GM21381 (cell line): ENCODE measurements at regions not wholly inside any gene's neighbourhood (a gene's known extent, or its start where the extent isn't known, plus 50 kb on each side); places are given as distances from the start of the nearest gene placed in this dataset.
"Not testable (repeated sequence)": the region's sequence is repeated elsewhere in the genome, so short reads cannot be mapped to it uniquely, and the experiment has no call there.

Experiments used
- ATAC-seq: cut with Tn5 transposase; IDR thresholded peaks from one replicate; pipeline ENCODE4 v1.9.1; 2021; ENCODE audit warnings: mild to moderate bottlenecking, moderate library complexity; ENCODE audit not compliant: unreplicated experiment

DNA sequence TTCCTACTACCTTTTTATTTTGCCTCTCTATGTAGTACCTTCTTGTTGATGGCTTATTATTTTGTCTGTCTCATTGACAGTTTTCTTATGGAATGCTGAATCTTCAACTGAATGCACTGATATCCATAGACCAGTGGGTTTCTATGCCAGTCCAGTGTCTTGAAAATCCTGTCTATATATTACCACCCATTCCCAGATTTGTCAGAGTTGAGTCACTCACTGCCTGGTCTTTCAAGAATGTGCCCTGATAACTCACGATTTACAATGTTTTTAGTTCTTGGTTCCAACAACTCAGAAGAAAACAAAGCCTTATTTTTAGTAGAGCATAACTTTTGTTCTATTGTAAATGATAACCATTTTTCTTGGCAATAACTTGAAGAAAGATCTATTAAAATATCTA, 606.0 kb upstream of the PITX2 start:
- no peak for ATAC-seq

DNA sequence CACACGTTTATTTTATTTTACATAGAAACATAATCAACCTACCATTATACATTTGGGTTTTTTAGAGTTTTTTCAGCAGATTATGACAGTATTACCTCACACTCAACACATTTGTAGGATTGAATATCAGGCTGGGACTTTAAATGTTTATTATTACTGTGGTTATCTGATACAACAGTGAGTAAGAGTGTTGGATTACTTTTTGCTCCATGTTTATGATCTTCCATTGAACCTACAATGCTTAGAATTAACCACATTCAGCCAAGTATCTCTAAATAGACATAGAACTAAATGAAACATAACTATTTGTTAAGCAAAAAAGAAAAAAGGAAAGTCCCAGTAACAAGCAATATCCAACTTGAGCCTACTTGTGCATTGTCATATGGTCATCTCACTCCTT, 607.4 kb upstream of the PITX2 start:
- no peak for ATAC-seq

DNA sequence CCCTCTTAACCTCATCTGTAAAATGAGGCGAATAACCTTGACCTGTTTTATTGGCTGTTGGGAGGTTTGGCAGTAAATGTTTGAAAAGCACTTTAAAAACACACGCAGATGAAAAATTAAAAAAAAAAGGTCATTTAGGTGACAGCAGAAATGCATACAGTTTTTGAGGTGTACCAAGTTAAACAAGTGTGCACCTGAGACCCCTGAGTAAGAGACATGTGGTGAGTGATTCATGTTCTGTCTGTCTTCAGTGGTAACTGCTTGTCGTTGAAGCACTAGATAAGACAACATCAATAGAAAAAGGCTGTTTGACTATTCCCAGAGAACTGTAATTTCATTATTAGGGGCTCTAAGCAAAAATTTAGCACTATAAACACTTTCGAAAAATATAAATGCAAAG, 608.4 kb upstream of the PITX2 start:
- ATAC-seq = no peak

DNA sequence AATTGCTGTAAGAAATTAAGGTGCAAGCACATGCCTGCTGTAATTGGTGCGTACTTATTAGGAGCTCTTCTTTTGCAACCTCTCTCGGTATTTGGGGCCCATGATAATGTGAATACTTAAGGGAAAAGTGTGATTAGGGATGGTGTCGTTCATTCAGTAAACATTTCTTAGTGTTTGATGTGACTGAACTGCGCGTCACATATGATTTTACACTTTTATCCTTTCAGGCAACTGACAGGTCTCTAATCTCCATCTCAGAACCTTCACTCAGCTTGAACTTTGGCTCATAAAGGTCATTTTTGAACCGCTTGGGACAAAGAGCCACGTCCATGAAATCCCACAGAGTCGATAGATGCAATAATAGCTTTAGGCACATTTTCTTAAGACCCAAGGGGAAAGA, 612.1 kb upstream of the PITX2 start:
- no peak for ATAC-seq

DNA sequence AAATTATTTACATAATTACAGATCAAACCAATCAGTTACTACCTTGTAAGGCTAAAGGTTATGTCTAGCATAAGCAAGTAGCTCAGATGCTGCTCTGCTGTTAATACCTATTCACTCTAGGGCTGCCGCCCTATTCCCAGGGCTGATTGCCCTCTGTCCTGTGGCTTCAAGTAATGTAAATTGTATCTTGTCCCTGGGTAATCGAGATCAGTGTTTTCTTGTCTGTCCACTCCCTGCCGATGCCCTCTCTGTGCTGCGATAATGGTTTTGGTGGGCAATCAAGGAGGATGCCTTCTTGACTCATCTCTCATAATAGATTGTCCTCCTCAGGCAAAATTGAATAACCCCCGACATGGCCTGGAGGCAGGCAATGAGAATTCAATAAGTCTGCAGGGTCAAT, 641.0 kb upstream of the PITX2 start:
- ATAC-seq = no peak

DNA sequence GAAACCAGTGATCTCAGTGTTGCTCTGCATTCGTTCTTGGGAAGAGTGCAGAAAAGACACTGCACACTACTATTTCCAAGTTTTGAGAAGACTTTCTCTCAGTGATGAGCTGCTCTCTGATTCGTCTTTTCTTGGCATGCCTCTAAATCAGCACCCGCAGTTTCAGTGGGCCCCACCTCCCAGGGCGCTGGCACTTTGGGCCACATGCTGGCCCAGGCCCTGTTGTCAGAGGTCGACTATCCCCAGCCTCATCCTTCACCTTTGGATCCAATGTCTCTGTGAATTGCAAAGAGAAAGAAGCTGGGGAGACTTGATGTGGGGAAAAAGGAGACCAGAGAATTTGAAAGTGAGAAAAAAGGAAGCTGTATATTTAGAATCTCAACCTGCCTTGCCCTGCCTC, 644.1 kb upstream of the PITX2 start:
- no peak for ATAC-seq

DNA sequence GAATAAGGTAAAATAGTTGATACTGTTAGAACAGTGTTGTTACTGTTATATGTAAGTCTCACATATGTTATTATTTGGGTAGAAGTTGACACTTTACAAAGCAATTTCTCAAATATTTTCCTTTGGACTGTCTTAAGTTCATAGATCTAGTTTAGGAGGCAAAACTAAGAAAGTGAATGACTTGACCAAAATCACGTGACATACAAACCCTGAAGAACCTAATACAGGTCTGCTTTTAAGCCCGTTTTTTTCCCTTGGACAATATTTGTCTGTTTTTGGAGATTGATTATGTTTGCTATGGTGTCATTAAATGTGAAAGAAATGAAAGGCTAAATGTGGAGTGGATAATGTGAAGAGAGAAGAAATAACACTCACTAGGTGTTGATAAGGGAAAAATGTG, 644.9 kb upstream of the PITX2 start:
- ATAC-seq = no peak

DNA sequence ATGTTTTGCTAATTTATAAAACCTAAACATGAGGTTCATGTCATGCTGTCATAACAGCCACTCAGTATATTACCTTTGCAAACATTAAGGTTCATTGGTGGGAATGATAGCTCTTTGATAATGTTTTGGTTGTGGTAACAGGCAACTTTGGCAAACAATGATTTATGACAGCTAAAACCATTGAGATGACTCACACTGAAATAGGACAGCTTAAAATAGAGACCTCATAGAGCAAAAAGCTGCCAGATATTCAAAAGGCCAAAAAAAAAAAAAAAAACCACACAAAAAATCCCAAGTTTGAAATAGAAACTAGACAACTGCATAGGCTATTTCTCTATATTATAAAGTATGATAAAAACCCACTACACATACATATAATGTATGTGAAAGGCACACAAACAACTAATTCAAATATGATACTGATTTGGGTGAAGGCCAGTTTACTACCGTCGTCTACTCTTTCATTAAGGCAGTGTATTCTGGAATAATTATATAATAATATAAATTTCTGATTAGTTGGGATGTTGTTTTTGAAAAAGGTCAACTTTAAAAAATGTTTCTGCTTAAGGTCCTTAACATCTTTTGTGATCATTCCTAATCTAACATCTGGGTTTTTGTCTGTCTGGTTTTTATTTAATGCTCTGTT, 646.0 kb upstream of the PITX2 start:
- ATAC-seq = no peak

DNA sequence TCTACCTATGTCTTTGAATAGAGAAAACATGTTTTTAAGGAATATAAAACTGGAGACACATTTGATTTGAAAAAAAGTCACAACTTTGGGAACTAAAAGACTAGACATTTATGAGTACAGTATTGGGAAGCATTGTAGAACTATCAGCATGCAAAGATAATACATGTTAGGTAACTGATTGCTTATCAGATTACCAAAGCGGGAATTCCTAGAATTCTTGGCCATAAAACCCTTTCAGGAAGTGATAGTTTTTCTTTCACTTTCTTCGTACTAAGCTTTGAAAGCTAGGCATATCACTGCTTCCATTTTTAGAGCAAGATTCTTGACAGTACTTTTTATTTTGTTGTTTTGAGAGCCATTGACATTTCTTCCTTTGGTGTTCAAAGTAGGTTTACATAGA, 646.6 kb upstream of the PITX2 start:
- ATAC-seq = no peak

DNA sequence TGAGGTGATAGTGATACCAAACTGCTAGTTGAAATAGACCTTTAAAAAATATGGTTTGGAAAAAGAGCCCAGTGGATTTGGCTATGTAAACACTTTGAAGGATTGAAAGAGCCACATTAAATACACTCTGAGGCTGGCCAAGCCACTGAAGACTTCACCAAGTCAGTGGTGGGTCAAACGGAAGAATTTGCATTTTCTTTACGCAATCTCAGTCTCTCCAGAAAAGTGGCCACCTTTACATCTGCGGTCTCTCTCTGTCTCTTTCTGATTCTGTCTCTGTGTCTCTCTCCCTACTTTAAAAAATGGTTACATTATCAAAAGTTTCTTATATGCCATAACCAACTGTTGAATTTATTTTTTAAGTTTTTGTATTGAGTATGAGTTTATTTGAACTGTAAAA, 651.2 kb upstream of the PITX2 start:
- ATAC-seq = no peak

DNA sequence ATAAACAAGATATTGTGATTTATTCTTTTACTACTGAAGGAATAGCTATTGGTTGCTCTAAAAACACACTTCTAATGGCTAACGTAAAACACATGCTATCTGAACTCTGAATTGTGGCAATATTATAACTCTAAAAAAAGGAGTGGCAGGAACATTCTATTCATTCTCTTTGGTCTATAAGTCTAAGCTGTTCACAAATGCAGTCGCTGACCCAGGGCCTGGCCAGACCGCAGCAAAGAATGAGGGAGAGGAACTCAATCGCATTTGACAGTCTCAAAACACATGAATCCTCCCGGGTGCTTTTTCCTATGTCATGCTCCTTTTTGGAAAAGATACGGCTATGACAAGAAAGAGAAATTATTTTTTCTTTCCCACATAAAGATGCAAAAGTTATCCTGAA, 651.6 kb upstream of the PITX2 start:
- ATAC-seq = no peak

DNA sequence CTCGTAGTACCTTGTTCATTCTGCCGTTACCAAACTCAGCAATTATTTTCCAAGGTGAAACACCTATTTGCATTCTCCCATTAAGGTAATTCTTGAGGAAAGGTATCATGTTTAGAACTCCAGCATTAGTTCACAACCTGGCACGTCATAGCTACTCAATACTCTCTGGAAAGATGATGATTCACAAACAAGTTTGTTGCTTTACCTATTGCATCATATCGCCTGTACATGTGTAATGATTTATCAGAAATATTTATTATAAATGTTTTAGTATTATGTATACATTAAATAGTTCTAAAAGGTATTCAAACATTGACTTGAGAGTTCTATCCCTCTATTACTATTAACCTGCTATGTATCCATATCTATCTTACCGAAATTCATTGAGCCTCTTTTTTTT, 658.3 kb upstream of the PITX2 start:
- ATAC-seq = no peak

DNA sequence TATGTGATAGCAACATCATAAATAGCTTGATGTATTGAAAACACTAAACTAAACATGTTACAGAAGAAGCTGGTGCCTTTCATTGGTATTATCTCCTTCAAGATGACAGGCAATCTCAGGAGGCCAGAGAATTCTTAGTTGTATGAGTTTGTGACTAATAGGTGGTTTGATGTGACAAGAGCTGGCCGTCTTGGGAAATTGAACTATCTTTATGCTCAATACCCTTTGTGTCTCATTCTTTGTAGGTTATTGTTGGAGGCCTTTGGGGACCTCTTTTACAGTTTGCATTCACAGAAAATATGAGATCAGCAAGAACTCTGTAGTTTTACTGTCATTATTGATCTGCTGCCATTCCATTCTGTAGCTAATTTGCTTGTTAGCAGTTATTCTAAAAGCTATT, 659.2 kb upstream of the PITX2 start:
- ATAC-seq = no peak

DNA sequence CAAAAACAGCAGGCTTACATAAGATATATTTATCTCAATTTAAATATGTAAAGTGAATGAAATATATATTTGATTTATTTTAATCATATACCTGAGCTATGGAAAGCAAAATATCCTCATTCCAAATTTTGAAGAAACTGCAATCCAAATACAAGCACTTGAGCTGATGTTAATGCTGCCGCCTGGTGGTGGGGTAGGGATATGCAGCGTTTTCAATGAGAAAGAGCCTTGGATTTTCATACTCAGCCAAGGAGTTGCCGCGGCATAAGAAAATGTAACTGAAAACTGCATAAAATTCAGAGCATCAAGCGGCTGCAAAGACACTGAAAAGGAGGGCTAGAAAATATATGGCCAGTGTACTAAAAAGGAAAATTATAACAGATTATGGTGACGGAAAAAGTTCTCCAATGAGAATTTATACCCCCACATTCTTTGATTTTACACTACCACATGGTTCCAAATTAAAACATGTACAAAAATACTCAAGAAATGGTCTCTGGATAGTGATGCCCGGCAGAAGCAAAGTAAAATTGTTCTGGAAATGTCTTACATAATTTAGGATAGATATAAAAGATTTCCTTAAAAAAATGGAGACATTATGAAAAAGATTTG, 660.3 kb upstream of the PITX2 start:
- no peak for ATAC-seq

DNA sequence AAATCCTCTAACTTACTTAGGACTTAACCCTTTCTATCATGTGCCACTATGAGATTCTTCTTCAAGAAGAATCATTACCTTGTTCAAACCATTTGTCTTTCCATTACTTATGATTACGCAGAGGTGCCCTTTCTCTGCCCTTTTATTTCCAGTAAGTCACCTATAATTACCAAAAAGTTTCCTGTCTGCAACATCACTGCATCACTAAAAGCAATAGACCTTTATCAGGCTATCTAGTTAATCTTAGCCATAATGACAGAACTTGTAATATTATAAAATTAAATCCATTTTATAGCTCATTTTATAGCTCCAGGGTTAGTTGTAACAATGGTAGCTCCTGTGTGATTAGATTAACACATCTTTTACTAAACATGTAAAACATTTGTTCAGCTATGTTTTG, 673.6 kb upstream of the PITX2 start:
- ATAC-seq = no peak

DNA sequence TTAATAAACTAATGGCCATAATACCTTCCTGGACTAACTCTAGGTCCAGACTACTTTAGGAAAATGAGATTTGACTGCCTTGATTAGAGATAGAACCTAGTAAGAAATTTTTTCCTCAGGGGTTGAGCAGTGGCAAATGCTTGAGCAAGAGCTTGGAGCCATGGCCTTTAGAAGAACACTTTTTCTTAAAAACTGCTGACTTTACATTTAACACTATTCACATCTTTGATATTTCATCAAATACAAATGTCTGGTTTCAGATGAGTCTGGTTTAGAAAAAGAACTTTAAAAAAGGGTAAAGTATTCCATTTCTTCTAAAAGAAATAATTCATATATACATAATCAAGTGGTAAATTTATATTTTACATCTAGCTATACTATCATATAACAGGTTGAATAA, 680.9 kb upstream of the PITX2 start:
- ATAC-seq = no peak

DNA sequence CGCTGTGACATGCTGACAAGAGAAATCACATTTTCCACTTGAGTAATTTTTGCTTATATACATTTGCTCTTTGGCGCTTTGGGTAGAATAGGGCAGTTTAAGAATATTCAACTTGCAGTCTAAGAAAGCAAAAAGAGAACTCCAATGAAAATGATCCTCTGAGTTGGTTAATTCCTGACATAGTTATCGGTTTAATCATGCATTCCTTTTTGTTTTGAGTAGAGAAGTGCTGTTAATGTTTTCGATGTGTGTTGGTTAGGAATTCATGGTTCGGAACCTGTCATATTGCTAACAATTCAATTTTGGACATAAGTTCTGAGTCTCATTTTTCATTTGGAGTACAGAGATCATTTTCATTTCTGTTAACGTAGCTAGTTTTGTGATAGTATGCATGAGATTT, 700.6 kb upstream of the PITX2 start:
- no peak for ATAC-seq

DNA sequence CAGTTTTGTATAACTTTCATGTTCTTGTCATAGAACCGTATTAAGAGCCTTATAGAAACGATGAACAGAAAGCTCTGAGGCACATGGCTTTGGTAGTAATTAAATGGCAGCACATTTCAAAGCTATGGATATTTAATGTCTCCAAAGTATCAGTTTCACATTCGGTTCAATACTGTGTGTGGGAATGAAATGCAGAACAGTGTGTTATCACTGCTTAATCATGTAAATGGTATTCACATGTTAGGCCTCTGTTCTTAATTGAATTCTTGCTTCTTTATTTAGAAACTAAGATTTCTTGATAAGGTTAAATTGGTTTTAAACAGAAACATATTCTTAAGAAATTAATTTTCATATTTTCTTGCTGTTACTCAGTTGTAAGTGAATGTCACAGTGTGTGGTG, 701.0 kb upstream of the PITX2 start:
- no peak for ATAC-seq

DNA sequence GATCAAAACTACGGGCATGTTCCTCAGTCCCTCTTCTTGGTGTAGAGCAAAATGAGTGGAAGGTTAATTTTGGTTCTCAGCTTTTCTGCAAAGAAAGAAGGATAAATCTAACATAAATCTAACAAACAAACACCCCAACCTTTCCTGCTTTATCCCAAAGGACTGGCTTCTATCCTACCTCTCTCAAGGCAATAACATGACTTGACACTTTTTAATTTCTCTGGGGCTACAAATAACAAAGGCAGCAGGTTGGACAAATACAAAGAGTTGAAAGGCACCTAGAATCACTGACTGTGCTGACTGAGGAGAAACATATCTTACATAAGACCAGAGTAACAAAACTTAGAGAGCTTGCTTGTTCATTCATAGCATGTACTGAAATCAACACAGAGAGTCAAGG, 703.6 kb upstream of the PITX2 start:
- ATAC-seq = no peak

DNA sequence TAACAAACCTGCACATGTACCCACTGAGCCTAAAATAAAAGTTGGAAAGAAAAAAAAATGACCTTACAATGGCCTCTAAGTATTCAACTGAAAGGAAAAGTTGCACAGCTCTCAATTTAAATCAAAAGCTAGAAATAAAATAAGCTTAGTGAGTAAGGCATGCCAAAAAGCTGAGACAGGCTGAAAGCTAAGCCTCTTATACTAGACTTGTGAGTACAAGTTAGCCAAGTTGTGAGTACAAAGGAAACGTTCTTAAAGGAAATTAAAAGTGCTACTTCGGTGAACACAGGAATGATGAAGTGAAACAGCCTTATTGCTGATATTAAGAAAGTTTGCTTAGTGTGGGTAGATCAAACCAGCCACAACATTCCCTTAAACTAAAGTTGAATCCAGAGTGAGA, 707.9 kb upstream of the PITX2 start:
- no peak for ATAC-seq

DNA sequence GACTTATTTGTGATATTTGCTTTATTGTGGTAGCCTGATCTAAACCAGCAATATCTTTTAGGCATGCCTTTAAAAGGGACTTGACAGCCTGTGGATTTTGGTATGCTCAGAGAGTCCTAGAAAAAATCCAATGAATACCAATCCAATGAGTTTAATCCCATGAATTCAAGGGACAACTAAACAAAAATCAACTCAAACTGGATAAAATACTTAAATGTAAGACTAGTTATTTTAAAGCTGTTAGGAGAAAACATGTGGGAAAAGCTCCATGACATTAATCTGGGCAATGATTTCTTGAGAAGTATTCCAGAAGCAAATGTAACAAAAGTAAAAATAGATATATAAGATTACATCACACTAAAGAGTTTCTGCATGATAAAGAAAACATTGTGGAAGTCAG, 711.5 kb upstream of the PITX2 start:
- no peak for ATAC-seq

DNA sequence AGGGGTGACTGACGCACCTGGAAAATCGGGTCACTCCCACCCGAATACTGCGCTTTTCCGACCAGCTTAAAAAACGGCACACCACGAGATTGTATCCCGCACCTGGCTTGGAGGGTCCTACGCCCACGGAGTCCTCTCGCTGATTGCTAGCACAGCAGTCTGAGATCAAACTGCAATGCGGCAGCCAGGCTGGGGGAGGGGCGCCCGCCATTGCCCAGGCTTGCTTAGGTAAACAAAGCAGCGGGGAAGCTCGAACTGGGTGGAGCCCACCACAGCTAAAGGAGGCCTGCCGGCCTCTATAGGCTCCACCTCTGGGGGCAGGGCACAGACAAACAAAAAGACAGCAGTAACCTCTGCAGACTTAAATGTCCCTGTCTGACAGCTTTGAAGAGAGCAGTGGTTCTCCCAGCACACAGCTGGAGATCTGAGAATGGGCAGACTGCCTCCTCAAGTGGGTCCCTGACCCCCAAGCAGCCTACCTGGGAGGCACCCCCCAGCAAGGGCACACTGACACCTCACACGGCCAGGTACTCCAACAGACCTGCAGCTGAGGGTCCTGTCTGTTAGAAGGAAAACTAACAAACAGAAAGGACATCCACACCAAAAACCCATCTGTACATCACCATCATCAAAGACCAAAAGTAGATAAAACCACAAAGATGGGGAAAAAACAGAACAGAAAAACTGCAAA, 714.5 kb upstream of the PITX2 start:
- not testable (repeated sequence) for ATAC-seq

DNA sequence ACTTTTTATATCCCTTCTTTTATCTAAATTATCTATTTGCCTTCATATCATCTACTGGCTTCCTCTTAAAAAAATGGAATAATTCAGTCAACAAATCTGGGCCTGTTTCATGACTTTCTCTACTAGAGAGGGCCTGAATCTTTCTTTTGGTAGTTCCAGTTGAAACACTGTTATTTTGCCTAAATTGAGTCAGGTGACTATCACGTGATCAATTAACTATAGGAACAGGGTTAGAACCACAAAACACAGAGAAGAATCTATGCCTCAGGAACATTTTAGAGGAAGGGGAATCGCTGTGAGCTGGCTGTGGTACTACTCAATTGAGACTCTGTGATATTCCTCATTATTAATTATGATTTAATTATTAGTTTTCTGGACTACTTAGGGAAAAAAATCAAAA, 736.7 kb upstream of the PITX2 start:
- no peak for ATAC-seq
